NCI-H82 treated with DMSO at 0.1 percent for 48 hours (cell line): ENCODE measurements at regions not wholly inside any gene's neighbourhood (a gene's known extent, or its start where the extent isn't known, plus 50 kb on each side); places are given as distances from the start of the nearest gene placed in this dataset.

Experiments used
- DNase-seq: peaks from one replicate; lab custom pipeline; 2025; ENCODE audit not compliant: unreplicated experiment; lab: John Stamatoyannopoulos, UW

GRCh38 chr13:31956980-31957644 lies 74.5 kb upstream of the FRY start:
- no peak for DNase-seq

GRCh38 chr13:31957772-31958171 lies 73.8 kb upstream of the FRY start:
- DNase-seq = no peak

- DNase-seq = no peak
These were observed 68.7 kb upstream of the FRY start for GRCh38 chr13:31962731-31963370.

GRCh38 chr13:31963631-31964030 lies 67.9 kb upstream of the FRY start:
- DNase-seq = no peak

GRCh38 chr13:31964168-31964567 lies 67.4 kb upstream of the FRY start:
- DNase-seq = no peak

GRCh38 chr13:31965361-31966066 lies 66.1 kb upstream of the FRY start:
- DNase-seq = no peak

GRCh38 chr13:31967155-31967554 lies 64.4 kb upstream of the FRY start:
- DNase-seq = no peak

- DNase-seq = no peak
These were observed 63.1 kb upstream of the FRY start for GRCh38 chr13:31968473-31968872.

GRCh38 chr13:31970231-31970930 lies 61.2 kb upstream of the FRY start:
- no peak for DNase-seq

GRCh38 chr13:31972453-31972852 lies 59.1 kb upstream of the FRY start:
- no peak for DNase-seq

- no peak for DNase-seq
These were observed 53.6 kb upstream of the FRY start for GRCh38 chr13:31978021-31978420.

GRCh38 chr13:31980830-31981229 lies 50.7 kb upstream of the FRY start:
- DNase-seq = no peak
